HG03558 (cell line): ENCODE measurements at regions not wholly inside any gene's neighbourhood (a gene's known extent, or its start where the extent isn't known, plus 50 kb on each side); places are given as distances from the start of the nearest gene placed in this dataset.
A peak's percentile ranks its signal among the peaks of the same experiment; 100 is the strongest.

Experiments
- ATAC-seq: cut with Tn5 transposase; IDR thresholded peaks from one replicate; pipeline ENCODE4 v1.9.1; 2021; ENCODE audit warnings: moderate number of reproducible peaks; ENCODE audit not compliant: unreplicated experiment; ENCODE audit errors: extremely low read depth

- no peak for ATAC-seq
These were observed 111.4 kb upstream of the ATXN1 start for GRCh38 chr6:16872543-16873235.

GRCh38 chr6:16871047-16871446 lies 109.8 kb upstream of the ATXN1 start:
- no peak for ATAC-seq

GRCh38 chr6:16868968-16869367 lies 107.7 kb upstream of the ATXN1 start:
- no peak for ATAC-seq

GRCh38 chr6:16857969-16858592 lies 96.8 kb upstream of the ATXN1 start:
- no peak for ATAC-seq

GRCh38 chr6:16855460-16855859 lies 94.2 kb upstream of the ATXN1 start:
- ATAC-seq: no peak

GRCh38 chr6:16854986-16855385 lies 93.7 kb upstream of the ATXN1 start:
- ATAC-seq: peak; percentile 60

- no peak for ATAC-seq
These were observed 91.4 kb upstream of the ATXN1 start for GRCh38 chr6:16852671-16853070.

GRCh38 chr6:16851758-16852157 lies 90.5 kb upstream of the ATXN1 start:
- ATAC-seq: no peak

GRCh38 chr6:16851044-16851540 lies 89.8 kb upstream of the ATXN1 start:
- no peak for ATAC-seq

GRCh38 chr6:16850681-16851026 lies 89.4 kb upstream of the ATXN1 start:
- ATAC-seq: no peak

GRCh38 chr6:16849988-16850680 lies 88.9 kb upstream of the ATXN1 start:
- no peak for ATAC-seq

- ATAC-seq: no peak
These were observed 88.2 kb upstream of the ATXN1 start for GRCh38 chr6:16849280-16849987.

- no peak for ATAC-seq
These were observed 85.1 kb upstream of the ATXN1 start for GRCh38 chr6:16846399-16846778.

- no peak for ATAC-seq
These were observed 82.9 kb upstream of the ATXN1 start for GRCh38 chr6:16844183-16844582.

- ATAC-seq: no peak
These were observed 81.4 kb upstream of the ATXN1 start for GRCh38 chr6:16842676-16843075.

GRCh38 chr6:16841241-16841640 lies 80.0 kb upstream of the ATXN1 start:
- no peak for ATAC-seq

- ATAC-seq: no peak
These were observed 79.5 kb upstream of the ATXN1 start for GRCh38 chr6:16840725-16841124.

GRCh38 chr6:16840291-16840690 lies 79.0 kb upstream of the ATXN1 start:
- no peak for ATAC-seq

- ATAC-seq: no peak
These were observed 78.4 kb upstream of the ATXN1 start for GRCh38 chr6:16839631-16840179.

- ATAC-seq: no peak
These were observed 76.1 kb upstream of the ATXN1 start for GRCh38 chr6:16837217-16837972.
